ENCODE measurements at regions not wholly inside any gene's neighbourhood (a gene's known extent, or its start where the extent isn't known, plus 50 kb on each side); places are given as distances from the start of the nearest gene placed in this dataset.
"Not testable (repeated sequence)": the region's sequence is repeated elsewhere in the genome, so short reads cannot be mapped to it uniquely, and the experiment has no call there.

GRCh38 chr6:28615616-28615954, 89.9 kb downstream of the GPX5 start:
- intact Hi-C loops (cut with DNase I), result no loop called here
- H3K9me3 ChIP-seq, result no peaks in the 10 kb centered on the region
- DNase-seq (no peak), ATAC-seq (no peak)
- H3K4me1 ChIP-seq, result no peaks in the 10 kb centered on the region
- TF ChIP-seq CTCF (IDR thresholded peaks at IDR 0.05), result no peak
- no peaks in the 10 kb centered on the region for H3K36me3 ChIP-seq
- peaks cover 47% of the 10 kb centered on the region for H3K27me3 ChIP-seq (ENCODE audit: low read depth)
- H3K4me3 ChIP-seq, result no peak overlapping the region
- no peak overlapping the region for H3K27ac ChIP-seq

- TF ChIP-seq CTCF (IDR thresholded peaks at IDR 0.05), result no peak
- H3K27me3 ChIP-seq (ENCODE audit: low read depth), result peaks cover 47% of the 10 kb centered on the region
- no peak for ATAC-seq
Measured at GRCh38 chr6:28615955-28616747, 90.5 kb downstream of the GPX5 start.

GRCh38 chr6:28618898-28619555, 93.3 kb downstream of the GPX5 start:
- H3K27ac ChIP-seq, result no peak overlapping the region
- ATAC-seq (no peak), DNase-seq (no peak)
- intact Hi-C loops (cut with DNase I), result no loop called here
- no peak overlapping the region for H3K4me3 ChIP-seq
- no peaks in the 10 kb centered on the region for H3K4me1 ChIP-seq
- H3K9me3 ChIP-seq, result no peaks in the 10 kb centered on the region
- H3K27me3 ChIP-seq (ENCODE audit: low read depth), result peaks cover 47% of the 10 kb centered on the region
- H3K36me3 ChIP-seq, result no peaks in the 10 kb centered on the region
- TF ChIP-seq CTCF (IDR thresholded peaks at IDR 0.05), result no peak

More at GRCh38 chr6:28615955-28616747, 90.5 kb downstream of the GPX5 start:
- Histone ChIP-seq H3K36me3 (no peaks in the 10 kb centered on the region), H3K27ac (no peak overlapping the region), H3K4me3 (no peak overlapping the region), H3K9me3 (no peaks in the 10 kb centered on the region), H3K4me1 (no peaks in the 10 kb centered on the region)
- intact Hi-C loops (cut with DNase I), result no loop called here
- no peak for DNase-seq

- DNase-seq; ATAC-seq; intact Hi-C loops (cut with DNase I); H3K9me3 ChIP-seq; H3K4me1 ChIP-seq; H3K4me3 ChIP-seq; H3K36me3 ChIP-seq; H3K27ac ChIP-seq: not testable (repeated sequence)
- peaks cover 34% of the 10 kb centered on the region for H3K27me3 ChIP-seq (ENCODE audit: low read depth)
Measured at GRCh38 chr6:28621268-28621667, 95.6 kb downstream of the GPX5 start.

GRCh38 chr6:28623242-28623641, 97.6 kb downstream of the GPX5 start:
- peaks cover 17% of the 10 kb centered on the region for H3K27me3 ChIP-seq (ENCODE audit: low read depth)
- H3K4me3 ChIP-seq; DNase-seq; H3K4me1 ChIP-seq; intact Hi-C loops (cut with DNase I); H3K9me3 ChIP-seq; H3K27ac ChIP-seq; H3K36me3 ChIP-seq; ATAC-seq: not testable (repeated sequence)

- H3K4me1 ChIP-seq; DNase-seq; H3K27me3 ChIP-seq (ENCODE audit: low read depth); H3K9me3 ChIP-seq; H3K36me3 ChIP-seq; ATAC-seq; intact Hi-C loops (cut with DNase I); H3K27ac ChIP-seq; H3K4me3 ChIP-seq: not testable (repeated sequence)
Measured at GRCh38 chr6:28626386-28626785, 100.7 kb downstream of the GPX5 start.

GRCh38 chr6:28632326-28632851, 106.7 kb downstream of the GPX5 start:
- Histone ChIP-seq H3K27ac (no peak overlapping the region), H3K4me3 (no peak overlapping the region), H3K36me3 (no peaks in the 10 kb centered on the region), H3K9me3 (no peaks in the 10 kb centered on the region), H3K27me3 (ENCODE audit: low read depth) (peaks cover 49% of the 10 kb centered on the region), H3K4me1 (peaks cover 6% of the 10 kb centered on the region)
- ATAC-seq, result no peak
- DNase-seq, result no peak
- no peak for TF ChIP-seq CTCF (IDR thresholded peaks at IDR 0.05)
- intact Hi-C loops (cut with DNase I), result no loop called here

Data from lower lobe of right lung (tissue), 2 donors.